H1 (cell line): ENCODE measurements at regions not wholly inside any gene's neighbourhood (a gene's known extent, or its start where the extent isn't known, plus 50 kb on each side); places are given as distances from the start of the nearest gene placed in this dataset.

Source experiments
- CTCF ChIA-PET: fragments of 300-600 bp; sonication (Branson Sonifier 250); formaldehyde crosslinking; loops from one replicate; lab custom pipeline; 2021; ENCODE audit not compliant: partially characterized antibody; lab: Charles Lee
- POLR2A ChIA-PET: fragments of 300-600 bp; sonication (Branson Sonifier 250); formaldehyde crosslinking; loops from one replicate; lab custom pipeline; 2021; ENCODE audit warnings: inconsistent platforms; ENCODE audit not compliant: partially characterized antibody; lab: Charles Lee
- DNase-seq, 2 experiments: peaks; one replicate each; pipeline versions ENCODE4 v3.0.0 to v3.0.0-alpha.2; 2010 to 2022; ENCODE audit warnings: low spot score in 2 of 2, low read depth in 1 of 2, mixed read lengths in 1 of 2
- FAIRE-seq: peaks from 2 replicates; lab custom pipeline; 2011; peaks lifted over from hg19 to GRCh38; lab: Jason Lieb, UNC
- H2AFZ ChIP-seq: 2 replicates; pipeline ENCODE4 v1.8.1; 2012; ENCODE audit warnings: low read length, inconsistent platforms
- H2AK5ac ChIP-seq: 2 replicates; pipeline ENCODE4 v1.6.1; 2013; ENCODE audit warnings: low read depth, low read length
- H2BK120ac ChIP-seq: replicated peaks from 2 replicates; pipeline ENCODE3; 2013; ENCODE audit warnings: low read depth, low read length, inconsistent platforms
- H2BK12ac ChIP-seq: 2 replicates; pipeline ENCODE4 v1.6.1; 2013; ENCODE audit warnings: low read depth, low read length
- H2BK15ac ChIP-seq: 2 replicates; pipeline ENCODE4 v1.6.1; 2013; ENCODE audit warnings: low read length
- H2BK20ac ChIP-seq: 2 replicates; pipeline ENCODE4 v1.6.1; 2013; ENCODE audit warnings: low read length
- H2BK5ac ChIP-seq: 2 replicates; pipeline ENCODE4 v1.6.1; 2013; ENCODE audit warnings: low read depth, low read length
- H3K14ac ChIP-seq: 2 replicates; pipeline ENCODE4 v1.6.1; 2013; ENCODE audit warnings: inconsistent platforms; ENCODE audit not compliant: insufficient read length
- H3K18ac ChIP-seq: 2 replicates; pipeline ENCODE4 v1.6.1; 2013; ENCODE audit warnings: low read length; ENCODE audit errors: extremely low read depth
- H3K23ac ChIP-seq: 2 replicates; pipeline ENCODE4 v1.6.1; 2013; ENCODE audit warnings: inconsistent platforms; ENCODE audit not compliant: insufficient read length
- H3K23me2 ChIP-seq: 2 replicates; pipeline ENCODE4 v1.6.1; 2013; ENCODE audit warnings: low read depth, low read length
- H3K27ac ChIP-seq: 2 replicates; pipeline ENCODE4 v1.6.1; 2011; ENCODE audit warnings: low read depth, low read length, inconsistent platforms
- H3K27me3 ChIP-seq, 4 experiments: replicated peaks in 1 of 4; 1 replicate in 1 of 4; 2 replicates in 3 of 4; pipeline versions ENCODE4 v1.6.1 to v1.8.1; 2011 to 2013; ENCODE audit warnings: low read length in 3 of 4, mild to moderate bottlenecking in 3 of 4, inconsistent platforms in 2 of 4, mixed read lengths in 2 of 4, moderate library complexity in 1 of 4; ENCODE audit not compliant: control insufficient read depth in 3 of 4, insufficient read depth in 3 of 4; ENCODE audit errors: extremely low read depth in 1 of 4
- H3K36me3 ChIP-seq, 4 experiments: 2 replicates each; pipeline versions ENCODE4 v1.6.1 to v1.8.1; 2011 to 2013; ENCODE audit warnings: mild to moderate bottlenecking in 4 of 4, low read length in 3 of 4, moderate library complexity in 2 of 4, control low read depth in 1 of 4, inconsistent platforms in 1 of 4; ENCODE audit not compliant: insufficient read depth in 4 of 4, control insufficient read depth in 2 of 4
- H3K4ac ChIP-seq: replicated peaks from 2 replicates; pipeline ENCODE3; 2013; ENCODE audit warnings: low read length, low read depth, mixed read lengths, inconsistent platforms; ENCODE audit not compliant: insufficient read length
- H3K4me1 ChIP-seq, 4 experiments: replicated peaks in 1 of 4; 1 replicate in 1 of 4; 2 replicates in 3 of 4; pipeline versions ENCODE4 v1.6.1 to v1.8.1; 2011 to 2013; ENCODE audit warnings: low read length in 3 of 4, inconsistent platforms in 2 of 4, mixed read lengths in 1 of 4; ENCODE audit not compliant: insufficient read depth in 4 of 4, control insufficient read depth in 3 of 4
- H3K4me2 ChIP-seq, 2 experiments: 2 replicates each; pipeline versions ENCODE4 v1.6.1 to v1.8.1; 2011 to 2013; ENCODE audit warnings: low read depth in 2 of 2, low read length in 2 of 2, control low read depth in 1 of 2, inconsistent platforms in 1 of 2, mild to moderate bottlenecking in 1 of 2; ENCODE audit not compliant: insufficient read depth in 1 of 2
- H3K4me3 ChIP-seq, 4 experiments: fragments of 200-600, 300-600 bp in 1 of 4; sonication (generic), shearing (Covaris generic), sonication (Bioruptor Twin) in 1 of 4; 2 replicates each; pipeline versions ENCODE4 v1.5.1 to v1.8.1; 2011 to 2016; ENCODE audit warnings: low read length in 4 of 4, low read depth in 3 of 4, control low read depth in 2 of 4, inconsistent platforms in 2 of 4, mild to moderate bottlenecking in 2 of 4, mixed read lengths in 1 of 4, moderate library complexity in 1 of 4; ENCODE audit not compliant: insufficient read depth in 2 of 4; ENCODE audit errors: extremely low read depth in 1 of 4
- H3K56ac ChIP-seq: replicated peaks from 2 replicates; pipeline ENCODE3; 2013; ENCODE audit warnings: low read depth, mild to moderate bottlenecking, mixed read lengths, low read length, inconsistent platforms; ENCODE audit not compliant: insufficient read length
- H3K79me1 ChIP-seq: 2 replicates; pipeline ENCODE4 v1.6.1; 2013; ENCODE audit warnings: low read depth, low read length, control low read depth
- H3K79me2 ChIP-seq, 2 experiments: 2 replicates each; pipeline versions ENCODE4 v1.6.1 to v1.8.1; 2012 to 2013; ENCODE audit warnings: low read length in 2 of 2, mild to moderate bottlenecking in 2 of 2, inconsistent platforms in 1 of 2; ENCODE audit not compliant: insufficient read depth in 2 of 2, control insufficient read depth in 1 of 2
- H3K9ac ChIP-seq, 4 experiments: replicated peaks in 1 of 4; 1 replicate in 1 of 4; 2 replicates in 3 of 4; pipeline versions ENCODE4 v1.6.1 to v1.8.1; 2011 to 2013; ENCODE audit warnings: low read depth in 3 of 4, low read length in 3 of 4, control low read depth in 2 of 4, mild to moderate bottlenecking in 2 of 4, moderate library complexity in 2 of 4, inconsistent platforms in 1 of 4; ENCODE audit errors: extremely low read depth in 1 of 4
- H3K9me3 ChIP-seq, 2 experiments: 2 replicates each; pipeline versions ENCODE4 v1.6.1 to v1.8.1; 2012 to 2013; ENCODE audit warnings: mild to moderate bottlenecking in 2 of 2, moderate library complexity in 2 of 2, control low read depth in 1 of 2, inconsistent platforms in 1 of 2, low read depth in 1 of 2, low read length in 1 of 2, mixed read lengths in 1 of 2; ENCODE audit not compliant: insufficient read depth in 2 of 2
- H4K20me1 ChIP-seq, 2 experiments: replicated peaks in 1 of 2; 2 replicates each; pipeline versions ENCODE3 to v1.8.1; 2011 to 2013; ENCODE audit warnings: inconsistent platforms in 2 of 2, low read length in 2 of 2, mild to moderate bottlenecking in 1 of 2; ENCODE audit not compliant: insufficient read depth in 2 of 2, control insufficient read depth in 1 of 2
- H4K5ac ChIP-seq: 2 replicates; pipeline ENCODE4 v1.6.1; 2013; ENCODE audit warnings: low read length, low read depth, mixed read lengths, inconsistent platforms; ENCODE audit not compliant: insufficient read length
- H4K8ac ChIP-seq: 2 replicates; pipeline ENCODE4 v1.8.0; 2013; ENCODE audit warnings: mild to moderate bottlenecking, moderate library complexity, low read length, inconsistent platforms; ENCODE audit not compliant: insufficient read depth; ENCODE audit errors: extremely low read depth
- H4K91ac ChIP-seq: replicated peaks from 2 replicates; pipeline ENCODE3; 2013; ENCODE audit warnings: low read length, mixed read lengths, inconsistent platforms; ENCODE audit not compliant: insufficient read length
- ASH2L ChIP-seq: fragments of 200-600, 300-600 bp; sonication (generic); IDR thresholded peaks from one replicate; pipeline ENCODE4 v1.7.1; 2017; ENCODE audit warnings: low read length
- ATF2 ChIP-seq: IDR thresholded peaks from 2 replicates; pipeline ENCODE4 v1.6.1; 2012; ENCODE audit warnings: low read length, inconsistent platforms
- BACH1 ChIP-seq: IDR thresholded peaks from 2 replicates; pipeline ENCODE4 v1.6.1; 2012; ENCODE audit warnings: low read length, improper control_type of control experiment
- CHD1 ChIP-seq: IDR thresholded peaks from 2 replicates; pipeline ENCODE4 v1.6.1; 2012; ENCODE audit warnings: low read depth, low read length, improper control_type of control experiment
- CTCF ChIP-seq, 3 experiments: IDR thresholded peaks; 1 replicate in 2 of 3; 2 replicates in 1 of 3; pipeline versions ENCODE4 v1.5.1 to v1.6.1; 2011; ENCODE audit warnings: low read length in 3 of 3, mild to moderate bottlenecking in 3 of 3, inconsistent platforms in 2 of 3, low read depth in 1 of 3, moderate library complexity in 1 of 3; ENCODE audit not compliant: insufficient read depth in 1 of 3; ENCODE audit errors: control extremely low read depth in 1 of 3
- FOSL1 ChIP-seq: IDR thresholded peaks from 2 replicates; pipeline ENCODE4 v1.6.1; 2011; ENCODE audit warnings: mild to moderate bottlenecking, low read depth, low read length, moderate library complexity; ENCODE audit not compliant: insufficient read depth
- MAFK ChIP-seq: IDR thresholded peaks from 2 replicates; pipeline ENCODE4 v1.6.1; 2012; ENCODE audit warnings: low read depth, mild to moderate bottlenecking, improper control_type of control experiment, low read length
- NANOG ChIP-seq: IDR thresholded peaks from 2 replicates; pipeline ENCODE4 v1.6.1; 2011; ENCODE audit warnings: low read length, low read depth, mild to moderate bottlenecking, inconsistent platforms; ENCODE audit not compliant: insufficient read depth, poor library complexity, severe bottlenecking
- POU5F1 ChIP-seq: IDR thresholded peaks from 2 replicates; pipeline ENCODE4 v1.6.1; 2011; ENCODE audit warnings: low read depth, mild to moderate bottlenecking, low read length, moderate library complexity
- SAP30 ChIP-seq: fragments of 300-600 bp; sonication (generic); IDR thresholded peaks from 2 replicates; pipeline ENCODE4 v1.7.1; 2012; ENCODE audit warnings: low read length, moderate library complexity, mild to moderate bottlenecking, inconsistent platforms; ENCODE audit not compliant: insufficient read depth, insufficient replicate concordance
- SIX5 ChIP-seq: IDR thresholded peaks from 2 replicates; pipeline ENCODE4 v1.6.1; 2011; ENCODE audit warnings: mild to moderate bottlenecking, low read depth, low read length
- TCF12 ChIP-seq: IDR thresholded peaks from 2 replicates; pipeline ENCODE4 v1.6.1; 2011; ENCODE audit warnings: low read depth, mild to moderate bottlenecking, low read length

DNA sequence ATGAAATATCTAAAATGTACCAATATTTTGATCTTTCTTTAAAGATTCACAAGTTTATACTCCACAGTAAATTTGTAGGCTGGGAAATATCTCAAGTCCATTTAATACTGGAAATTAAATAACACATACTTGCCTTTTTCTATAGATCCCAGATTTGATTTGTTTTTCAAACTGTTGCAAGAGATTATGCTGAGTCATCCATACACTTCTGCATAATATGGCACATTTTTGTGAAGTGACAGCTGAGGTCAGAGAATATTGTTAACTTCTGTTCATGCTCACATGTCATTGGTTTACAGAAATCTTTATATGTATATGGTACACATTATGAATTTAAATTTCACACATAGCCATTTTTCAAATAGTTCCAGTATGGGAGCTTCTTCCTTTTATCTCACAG is 1066.3 kb upstream of the NUDT12 start:
- FAIRE-seq (no peak), DNase-seq (no peak)
- Histone ChIP-seq H3K79me1 (no peaks in the 10 kb centered on the region), H2BK20ac (no peak overlapping the region), H3K4me1 (no peaks in the 10 kb centered on the region), H3K9ac (no peak overlapping the region), H3K4me3 (no peak overlapping the region), H3K18ac (no peak overlapping the region), H3K23ac (no peak overlapping the region), H2BK15ac (no peak overlapping the region), H3K56ac (no peak overlapping the region), H2AFZ (no peak overlapping the region), H3K4me2 (no peak overlapping the region), H4K5ac (no peak overlapping the region), H2AK5ac (no peak overlapping the region), H3K9me3 (peaks cover 3% of the 10 kb centered on the region in 2 experiments; a peak in 1 of 4 replicates), H4K8ac (no peak overlapping the region), H4K20me1 (no peaks in the 10 kb centered on the region), H3K14ac (no peak overlapping the region), H3K27ac (no peak overlapping the region), H3K79me2 (no peaks in the 10 kb centered on the region), H3K23me2 (no peaks in the 10 kb centered on the region), H3K36me3 (no peaks in the 10 kb centered on the region), H2BK5ac (no peak overlapping the region), H4K91ac (no peak overlapping the region), H3K4ac (no peak overlapping the region), H2BK12ac (no peak overlapping the region), H3K27me3 (no peaks in the 10 kb centered on the region), H2BK120ac (no peak overlapping the region)
- POLR2A ChIA-PET, result no interaction called here
- CTCF ChIA-PET, result no interaction called here
- TF ChIP-seq FOSL1 (no peak), NANOG (no peak), CTCF (IDR thresholded peaks at IDR 0.05; ENCODE audit: control extremely low read depth in 1 of 3, insufficient read depth in 1 of 3, low read depth in 1 of 3, low read length in 3 of 3) (no peak), ATF2 (no peak), TCF12 (no peak), CHD1 (no peak), MAFK (peak; percentile 43; the same call in 1 of the 2 replicates), POU5F1 (no peak), SAP30 (no peak), SIX5 (no peak), ASH2L (no peak), BACH1 (peak; percentile 58; the same call in 1 of the 2 replicates)
